Effector memory CD8-positive, alpha-beta T cell (primary cell): ENCODE measurements at regions not wholly inside any gene's neighbourhood (a gene's known extent, or its start where the extent isn't known, plus 50 kb on each side); places are given as distances from the start of the nearest gene placed in this dataset.

Experiments used
- ATAC-seq: fragments of 150-1000 bp; cut with Tn5 transposase; replicated peaks from 2 replicates; pipeline ENCODE4 v1.10.0; 2021; ENCODE audit warnings: mild to moderate bottlenecking, moderate library complexity
- DNase-seq, 3 experiments: peaks; one replicate each; pipeline ENCODE4 v3.0.0; 2021
- H3K27ac Mint-ChIP-seq, 2 donors: one replicate each; pipeline ENCODE4 v1.8.0; 2022; ENCODE audit warnings: mild to moderate bottlenecking in 2 of 2, mixed read lengths in 2 of 2, moderate library complexity in 2 of 2
- H3K27me3 Mint-ChIP-seq, 2 donors: one replicate each; pipeline ENCODE4 v1.8.0; 2022; ENCODE audit warnings: mixed read lengths in 2 of 2
- H3K36me3 Mint-ChIP-seq: one replicate; pipeline ENCODE4 v1.8.0; 2022; ENCODE audit warnings: mild to moderate bottlenecking, moderate library complexity, mixed read lengths; ENCODE audit not compliant: insufficient read depth
- H3K4me1 Mint-ChIP-seq, 2 donors: one replicate each; pipeline ENCODE4 v1.8.0; 2022; ENCODE audit warnings: low read depth in 2 of 2, mixed read lengths in 2 of 2
- H3K4me3 Mint-ChIP-seq, 2 donors: one replicate each; pipeline ENCODE4 v1.8.0; 2022; ENCODE audit warnings: mild to moderate bottlenecking in 2 of 2, mixed read lengths in 2 of 2, moderate library complexity in 2 of 2
- H3K9me3 Mint-ChIP-seq, 2 donors: one replicate each; pipeline ENCODE4 v1.8.0; 2022; ENCODE audit warnings: mixed read lengths in 2 of 2

- no peak for DNase-seq
- no peak overlapping the region for H3K4me3 Mint-ChIP-seq
- H3K36me3 Mint-ChIP-seq: no peaks in the 10 kb centered on the region
- ATAC-seq: no peak
- no peaks in the 10 kb centered on the region for H3K4me1 Mint-ChIP-seq
- no peaks in the 10 kb centered on the region for H3K9me3 Mint-ChIP-seq
- H3K27ac Mint-ChIP-seq: no peak overlapping the region
- peaks cover 45 to 60% of the 10 kb centered on the region in 2 donors for H3K27me3 Mint-ChIP-seq
These were observed 113.5 kb upstream of the FAM20A start for GRCh38 chr17:68714676-68715075.

- Mint-ChIP-seq H3K9me3 (no peaks in the 10 kb centered on the region), H3K4me1 (no peaks in the 10 kb centered on the region), H3K27ac (no peak overlapping the region), H3K4me3 (no peak overlapping the region), H3K36me3 (no peaks in the 10 kb centered on the region), H3K27me3 (peaks cover 38 to 53% of the 10 kb centered on the region in 2 donors)
- DNase-seq (no peak), ATAC-seq (no peak)
These were observed 110.7 kb upstream of the FAM20A start for GRCh38 chr17:68711858-68712257.

GRCh38 chr17:68710976-68711375, 109.8 kb upstream of the FAM20A start:
- ATAC-seq: no peak
- no peaks in the 10 kb centered on the region for H3K9me3 Mint-ChIP-seq
- peaks cover 30 to 53% of the 10 kb centered on the region in 2 donors for H3K27me3 Mint-ChIP-seq
- no peaks in the 10 kb centered on the region for H3K4me1 Mint-ChIP-seq
- H3K27ac Mint-ChIP-seq: no peak overlapping the region
- no peaks in the 10 kb centered on the region for H3K36me3 Mint-ChIP-seq
- DNase-seq: no peak
- no peak overlapping the region for H3K4me3 Mint-ChIP-seq

GRCh38 chr17:68710035-68710780, 109.0 kb upstream of the FAM20A start:
- no peak overlapping the region for H3K4me3 Mint-ChIP-seq
- H3K4me1 Mint-ChIP-seq: no peaks in the 10 kb centered on the region
- ATAC-seq: no peak
- H3K36me3 Mint-ChIP-seq: no peaks in the 10 kb centered on the region
- no peaks in the 10 kb centered on the region for H3K9me3 Mint-ChIP-seq
- peaks cover 34 to 52% of the 10 kb centered on the region in 2 donors for H3K27me3 Mint-ChIP-seq
- DNase-seq: no peak
- no peak overlapping the region for H3K27ac Mint-ChIP-seq

- no peaks in the 10 kb centered on the region for H3K4me1 Mint-ChIP-seq
These were observed 108.3 kb upstream of the FAM20A start for GRCh38 chr17:68709461-68709860.

GRCh38 chr17:68707031-68707430, 105.9 kb upstream of the FAM20A start:
- Mint-ChIP-seq H3K4me3 (no peak overlapping the region), H3K4me1 (no peaks in the 10 kb centered on the region), H3K9me3 (peaks cover 2 to 10% of the 10 kb centered on the region in 2 donors), H3K36me3 (no peaks in the 10 kb centered on the region), H3K27me3 (peaks cover 47% of the 10 kb centered on the region in 2 donors), H3K27ac (no peak overlapping the region)
- ATAC-seq: no peak
- no peak for DNase-seq

More at GRCh38 chr17:68709461-68709860, 108.3 kb upstream of the FAM20A start:
- Mint-ChIP-seq H3K27me3 (peaks cover 41 to 47% of the 10 kb centered on the region in 2 donors), H3K27ac (no peak overlapping the region), H3K36me3 (no peaks in the 10 kb centered on the region), H3K9me3 (no peaks in the 10 kb centered on the region), H3K4me3 (no peak overlapping the region)
- no peak for ATAC-seq
- no peak for DNase-seq

- ATAC-seq: no peak
- no peak overlapping the region for H3K4me3 Mint-ChIP-seq
These were observed 105.3 kb upstream of the FAM20A start for GRCh38 chr17:68706356-68706920.

GRCh38 chr17:68705714-68706076, 104.5 kb upstream of the FAM20A start:
- Mint-ChIP-seq H3K9me3 (peaks cover 2 to 10% of the 10 kb centered on the region in 2 donors), H3K27me3 (peaks cover 33 to 34% of the 10 kb centered on the region in 2 donors), H3K4me3 (no peak overlapping the region), H3K4me1 (no peaks in the 10 kb centered on the region), H3K27ac (no peak overlapping the region), H3K36me3 (no peaks in the 10 kb centered on the region)
- ATAC-seq (no peak), DNase-seq (no peak)

More at GRCh38 chr17:68706356-68706920, 105.3 kb upstream of the FAM20A start:
- Mint-ChIP-seq H3K27me3 (peaks cover 41% of the 10 kb centered on the region in 2 donors), H3K27ac (no peak overlapping the region), H3K4me1 (no peaks in the 10 kb centered on the region), H3K36me3 (no peaks in the 10 kb centered on the region), H3K9me3 (peaks cover 2 to 10% of the 10 kb centered on the region in 2 donors)
- DNase-seq: no peak

- H3K27me3 Mint-ChIP-seq: peaks cover 32 to 33% of the 10 kb centered on the region in 2 donors
- H3K36me3 Mint-ChIP-seq: no peaks in the 10 kb centered on the region
- no peak for DNase-seq
- H3K4me1 Mint-ChIP-seq: no peaks in the 10 kb centered on the region
- no peak for ATAC-seq
- H3K27ac Mint-ChIP-seq: no peak overlapping the region
- no peak overlapping the region for H3K4me3 Mint-ChIP-seq
- H3K9me3 Mint-ChIP-seq: peaks cover 2 to 10% of the 10 kb centered on the region in 2 donors
These were observed 103.9 kb upstream of the FAM20A start for GRCh38 chr17:68704871-68705713.

- no peak for DNase-seq
- ATAC-seq: no peak
- Mint-ChIP-seq H3K9me3 (peaks cover 2 to 10% of the 10 kb centered on the region in 2 donors), H3K4me3 (no peak overlapping the region), H3K36me3 (no peaks in the 10 kb centered on the region), H3K4me1 (no peaks in the 10 kb centered on the region), H3K27ac (no peak overlapping the region), H3K27me3 (peaks cover 36 to 47% of the 10 kb centered on the region in 2 donors)
These were observed 99.9 kb upstream of the FAM20A start for GRCh38 chr17:68701046-68701445.

GRCh38 chr17:68700421-68700820, 99.3 kb upstream of the FAM20A start:
- ATAC-seq (no peak), DNase-seq (no peak)
- Mint-ChIP-seq H3K27ac (no peak overlapping the region), H3K4me3 (no peak overlapping the region), H3K9me3 (peaks cover 2 to 10% of the 10 kb centered on the region in 2 donors), H3K27me3 (peaks cover 39 to 47% of the 10 kb centered on the region in 2 donors), H3K36me3 (no peaks in the 10 kb centered on the region), H3K4me1 (no peaks in the 10 kb centered on the region)

- Mint-ChIP-seq H3K36me3 (no peaks in the 10 kb centered on the region), H3K27me3 (peaks cover 42 to 44% of the 10 kb centered on the region in 2 donors), H3K9me3 (peaks cover 2 to 10% of the 10 kb centered on the region in 2 donors), H3K4me3 (no peak overlapping the region), H3K27ac (no peak overlapping the region), H3K4me1 (no peaks in the 10 kb centered on the region)
- DNase-seq (no peak), ATAC-seq (no peak)
These were observed 98.8 kb upstream of the FAM20A start for GRCh38 chr17:68699936-68700335.

GRCh38 chr17:68698746-68699145, 97.6 kb upstream of the FAM20A start:
- H3K9me3 Mint-ChIP-seq: peaks cover 2 to 10% of the 10 kb centered on the region in 2 donors
- H3K27ac Mint-ChIP-seq: no peak overlapping the region
- DNase-seq: no peak
- H3K27me3 Mint-ChIP-seq: peaks cover 38 to 47% of the 10 kb centered on the region in 2 donors
- no peaks in the 10 kb centered on the region for H3K4me1 Mint-ChIP-seq
- H3K4me3 Mint-ChIP-seq: no peak overlapping the region
- no peak for ATAC-seq
- no peaks in the 10 kb centered on the region for H3K36me3 Mint-ChIP-seq
